22Rv1 (cell line): ENCODE measurements at regions not wholly inside any gene's neighbourhood (a gene's known extent, or its start where the extent isn't known, plus 50 kb on each side); places are given as distances from the start of the nearest gene placed in this dataset.

Source experiments
- CTCF ChIP-seq: fragments of 450-650 bp; IDR thresholded peaks from 2 replicates; pipeline ENCODE4 v1.5.1; 2017; ENCODE audit warnings: mild to moderate bottlenecking
- ZFX ChIP-seq: fragments of 450-650 bp; IDR thresholded peaks from 2 replicates; pipeline ENCODE4 v1.6.1; 2017; ENCODE audit warnings: antibody characterized with exemption, borderline replicate concordance

DNA sequence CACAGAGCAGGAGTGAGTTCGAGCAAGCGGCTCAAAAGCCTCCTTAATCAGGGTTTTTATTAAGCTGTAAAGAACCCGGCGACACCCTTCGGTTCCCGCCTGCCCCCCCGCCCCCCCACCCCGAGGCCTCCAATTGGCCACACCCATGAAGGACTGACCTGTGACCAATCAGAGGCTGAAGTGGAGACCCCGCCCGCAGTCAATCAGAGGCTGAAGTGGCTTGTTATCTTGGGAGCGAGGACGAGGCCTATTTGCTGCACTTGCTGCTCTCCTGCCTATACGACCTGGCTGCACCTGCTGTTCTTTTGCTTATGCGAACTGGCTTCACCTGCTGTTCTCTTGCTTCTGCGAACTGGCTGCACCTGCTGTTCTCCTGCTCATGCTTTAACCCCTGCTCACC is 844.9 kb downstream of the OLFM4 start:
- no peak for TF ChIP-seq CTCF
- TF ChIP-seq ZFX, result no peak
